NOMO-1 treated with DMSO at 0.1 percent for 48 hours (cell line): ENCODE measurements at regions not wholly inside any gene's neighbourhood (a gene's known extent, or its start where the extent isn't known, plus 50 kb on each side); places are given as distances from the start of the nearest gene placed in this dataset.
"Not testable (repeated sequence)": the region's sequence is repeated elsewhere in the genome, so short reads cannot be mapped to it uniquely, and the experiment has no call there.

ENCODE experiments used
- DNase-seq: peaks from one replicate; lab custom pipeline; 2025; ENCODE audit not compliant: unreplicated experiment; lab: John Stamatoyannopoulos, UW

DNA sequence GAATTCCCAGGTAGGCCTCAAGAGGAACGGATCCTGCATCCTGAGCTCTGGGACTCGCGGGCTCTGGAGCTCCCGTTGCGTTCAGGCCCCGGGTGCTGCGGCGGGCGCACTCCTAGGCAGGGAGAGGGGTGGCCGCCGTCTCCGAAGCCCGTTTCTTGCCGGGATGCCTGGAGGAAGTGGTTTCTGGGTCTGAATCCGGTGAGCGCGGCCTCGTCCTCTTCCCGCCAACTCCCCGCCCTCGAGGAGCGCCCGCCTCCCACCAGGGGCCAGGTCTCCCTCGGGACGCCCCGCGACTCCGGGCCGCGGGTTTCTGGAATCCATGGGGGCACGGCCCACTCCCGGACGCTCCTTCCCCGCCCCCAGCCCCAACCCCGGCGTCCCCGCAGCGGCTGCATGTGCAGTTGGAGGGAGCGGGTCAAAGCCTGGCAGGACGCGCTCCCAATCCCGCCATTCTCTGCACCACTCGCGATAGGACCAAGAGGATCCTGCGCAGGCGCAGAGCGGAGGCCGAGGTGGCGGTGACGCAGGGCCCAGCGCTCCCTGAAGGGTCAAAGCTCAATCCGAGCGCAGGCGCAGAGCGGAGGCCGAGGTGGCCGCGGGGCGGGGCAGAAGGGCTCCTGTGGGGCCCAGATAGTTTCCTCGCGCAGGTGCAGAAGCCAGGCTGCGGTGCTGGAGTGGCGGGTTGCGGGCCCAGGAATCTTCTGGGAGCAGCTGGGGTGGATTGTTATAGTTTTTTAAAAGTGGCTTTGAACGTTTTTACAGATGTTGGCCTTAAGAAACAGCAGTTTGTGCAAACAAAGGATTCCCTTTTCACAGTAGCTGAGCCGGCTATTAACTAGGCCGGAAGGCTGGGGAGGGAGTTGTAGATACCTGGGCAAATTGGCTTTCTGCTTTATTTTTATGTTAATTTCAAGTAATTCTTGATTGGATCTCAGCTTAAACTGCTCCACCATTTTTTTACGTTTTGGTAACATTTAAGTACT is 796.4 kb downstream of the AACS start:
- no peak for DNase-seq

DNA sequence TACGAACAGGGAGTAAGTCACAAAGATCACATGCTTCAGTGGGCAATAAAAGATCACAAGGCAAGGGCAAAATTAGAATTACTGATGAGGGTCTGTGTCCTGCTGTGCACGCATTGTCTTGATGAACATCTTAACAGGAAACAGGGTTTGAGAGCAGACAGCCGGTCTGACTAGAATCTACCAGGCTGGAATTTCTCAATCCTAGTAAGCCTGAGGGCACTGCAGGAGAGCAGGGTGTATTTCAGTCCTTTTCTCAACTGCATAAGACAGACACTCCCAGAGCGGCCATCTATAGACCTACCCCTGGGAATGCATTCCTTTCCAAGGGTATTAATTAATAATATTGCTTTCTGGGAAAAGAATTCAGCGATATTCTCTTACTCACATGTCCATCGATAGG is 800.0 kb downstream of the AACS start:
- DNase-seq, result not testable (repeated sequence)

GRCh38 chr12:125871811-125872594 is 806.8 kb downstream of the AACS start:
- DNase-seq, result no peak

DNA sequence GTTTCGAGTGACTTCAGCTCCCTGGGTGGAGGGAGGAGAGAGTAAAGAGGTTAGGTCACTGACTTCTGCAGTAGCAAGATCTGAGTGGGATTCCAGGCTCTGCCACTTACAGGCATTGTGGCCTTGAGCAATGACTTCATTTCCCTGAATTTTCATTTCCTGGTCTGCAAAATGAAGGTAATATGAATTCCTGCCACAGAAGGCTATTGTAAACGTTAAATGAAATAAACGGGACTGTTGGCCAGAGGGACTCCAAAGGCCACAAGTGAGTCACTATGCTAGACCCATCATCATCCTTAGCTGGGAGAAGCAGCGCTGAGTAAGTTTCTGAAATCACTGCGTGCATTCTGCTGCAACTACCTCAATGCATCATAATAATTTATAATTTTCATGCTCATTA is 807.8 kb downstream of the AACS start:
- DNase-seq, result no peak

GRCh38 chr12:125878483-125878882 is 813.2 kb downstream of the AACS start:
- DNase-seq, result no peak

DNA sequence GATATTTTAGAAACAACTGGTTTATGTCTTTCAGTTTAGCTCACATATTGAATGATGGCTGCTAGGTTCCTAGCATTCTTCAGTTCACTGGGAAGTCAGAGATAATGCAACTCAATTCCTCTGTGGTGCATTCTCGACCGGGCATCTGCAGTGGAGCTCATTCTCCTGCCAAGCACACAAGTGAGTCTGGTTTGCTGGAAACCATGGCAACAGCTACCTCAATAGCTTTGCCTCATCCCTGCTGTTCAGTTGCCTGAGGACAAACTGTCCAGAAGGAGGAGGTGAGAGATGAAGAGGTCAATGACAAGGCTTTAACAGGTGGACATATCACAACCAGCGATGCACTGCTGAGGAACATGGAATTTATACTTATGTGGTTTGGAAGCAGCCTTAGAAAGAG is 816.9 kb downstream of the AACS start:
- DNase-seq, result no peak

- DNase-seq, result no peak
Measured at GRCh38 chr12:125888921-125889320, 823.7 kb downstream of the AACS start.

DNA sequence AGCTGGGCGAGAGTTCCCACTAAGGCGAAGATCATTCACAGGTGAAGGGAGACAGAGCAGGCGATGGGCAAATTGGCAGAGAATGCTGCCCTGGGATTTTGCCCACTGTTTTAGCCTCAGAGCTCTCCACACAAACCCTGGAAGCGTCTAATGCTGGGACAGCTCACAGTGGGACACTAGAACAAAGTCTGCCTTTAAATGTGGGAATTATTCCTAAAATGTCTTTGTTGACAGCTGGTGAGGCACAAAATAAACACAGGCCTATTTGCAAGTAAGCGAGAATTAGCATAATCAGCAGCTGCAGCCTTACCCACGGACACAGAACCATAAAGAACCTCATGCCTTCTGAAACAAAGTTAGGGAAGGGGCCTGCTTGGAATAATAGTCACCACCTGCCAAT is 824.5 kb downstream of the AACS start:
- no peak for DNase-seq

GRCh38 chr12:125890366-125890905 is 825.2 kb downstream of the AACS start:
- DNase-seq, result no peak

DNA sequence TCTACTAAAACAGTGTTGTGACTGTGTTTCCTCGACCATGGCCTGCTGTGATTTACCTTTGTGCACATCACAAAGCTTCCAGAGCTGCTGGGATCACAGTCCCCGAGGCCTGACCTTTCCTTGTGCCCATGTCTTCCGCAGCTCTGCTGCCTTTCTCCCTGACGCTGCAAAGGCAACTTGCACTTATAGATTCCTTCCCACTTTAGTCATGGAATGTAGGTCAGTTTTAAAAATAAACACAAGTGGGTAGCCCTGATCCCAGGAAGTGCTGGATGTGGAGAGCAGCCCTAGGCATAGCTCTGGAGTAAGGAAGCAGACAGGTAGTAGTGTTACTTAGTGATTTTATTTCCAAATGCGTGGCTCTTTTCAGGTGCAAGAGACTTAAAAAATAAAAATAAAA is 825.7 kb downstream of the AACS start:
- no peak for DNase-seq

DNA sequence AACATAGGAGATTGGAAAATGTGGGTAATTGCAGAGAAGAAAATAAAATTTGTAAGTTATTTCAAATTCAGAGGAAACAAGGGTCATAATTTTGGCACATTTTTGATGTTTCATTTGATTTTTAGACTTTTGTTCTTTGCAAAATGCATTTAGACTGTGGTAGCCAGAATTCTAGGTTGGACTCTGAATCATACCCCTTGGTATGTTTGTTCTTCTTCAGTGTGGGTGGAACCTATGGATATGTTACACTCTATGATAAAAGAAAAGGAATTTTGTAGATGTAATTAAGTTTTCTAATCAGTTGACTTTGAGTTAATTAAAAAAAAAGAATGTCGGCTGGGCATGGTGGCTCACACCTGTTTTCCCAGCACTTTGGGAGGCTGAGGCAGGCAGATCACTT is 827.0 kb downstream of the AACS start:
- no peak for DNase-seq

- DNase-seq, result no peak
Measured at GRCh38 chr12:125902991-125903390, 837.8 kb downstream of the AACS start.

DNA sequence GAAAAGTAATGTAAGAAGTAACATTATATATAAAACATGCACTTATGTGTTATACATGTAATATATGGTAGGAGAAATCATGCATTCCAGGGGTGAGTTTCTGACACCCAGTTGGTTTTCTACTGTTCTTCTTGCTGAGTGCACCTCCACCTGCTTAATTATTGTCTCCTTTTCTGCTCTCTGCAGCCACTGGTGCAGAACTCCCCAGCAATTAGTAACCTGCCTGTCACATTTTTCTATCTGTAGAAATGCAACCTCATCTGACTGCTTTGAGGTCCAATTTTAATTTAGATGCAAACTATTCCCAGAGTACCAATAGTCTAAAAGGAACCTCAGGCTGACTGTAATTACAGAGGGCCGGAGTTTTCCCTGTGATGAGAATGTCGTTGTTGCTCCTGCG is 842.1 kb downstream of the AACS start:
- DNase-seq, result no peak

DNA sequence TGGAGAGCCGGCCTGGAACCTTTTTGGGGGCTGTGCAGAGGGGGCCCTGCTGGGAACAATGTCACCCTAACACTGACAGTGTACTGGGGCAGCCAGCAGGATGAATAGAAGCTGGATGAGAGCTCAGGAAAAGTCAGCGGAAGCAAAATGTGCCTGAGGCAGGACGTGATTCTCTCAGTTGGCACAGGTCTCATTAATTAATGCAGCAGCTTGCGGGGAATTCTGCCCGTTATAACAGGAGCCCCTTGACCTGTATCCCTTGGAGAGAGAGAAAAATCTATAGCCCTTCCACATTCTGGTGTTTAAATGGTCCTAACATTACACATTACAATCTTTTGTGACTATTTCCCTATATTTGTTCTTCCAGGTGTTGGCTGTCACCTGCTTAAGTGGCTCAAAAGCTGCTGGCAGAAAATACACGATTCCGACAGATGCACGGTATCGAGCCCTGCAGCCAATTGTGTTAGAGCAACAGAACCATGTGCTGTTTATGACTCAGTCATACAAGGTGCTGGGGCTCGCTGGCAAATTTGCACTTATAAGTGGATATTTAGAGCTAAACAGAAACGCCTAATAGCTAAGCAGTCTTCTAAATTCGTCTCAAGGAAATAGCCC is 854.7 kb downstream of the AACS start:
- DNase-seq, result no peak

GRCh38 chr12:125922330-125922729 is 857.1 kb downstream of the AACS start:
- DNase-seq, result no peak

GRCh38 chr12:125936502-125936901 is 871.3 kb downstream of the AACS start:
- DNase-seq, result no peak

DNA sequence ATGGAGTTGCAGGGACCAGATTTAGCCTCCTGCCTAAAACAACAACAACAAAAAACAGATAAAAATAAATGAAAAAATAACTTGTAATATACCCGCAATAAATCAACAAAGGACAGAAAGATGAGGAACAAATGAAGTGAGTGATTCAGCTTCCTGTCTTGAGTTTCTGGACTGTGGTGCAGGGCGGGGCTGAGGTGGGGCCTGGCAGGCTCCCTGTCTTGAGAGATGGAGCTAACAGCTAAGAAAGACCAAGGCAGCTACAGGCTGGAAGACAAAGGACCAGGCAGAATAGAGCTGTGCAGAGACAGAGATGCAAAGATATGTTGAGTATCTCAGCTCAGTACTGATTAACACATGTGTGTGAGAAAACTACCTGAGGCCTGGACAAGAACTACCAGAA is 879.2 kb downstream of the AACS start:
- no peak for DNase-seq

- no peak for DNase-seq
Measured at GRCh38 chr12:125949471-125949870, 884.2 kb downstream of the AACS start.

GRCh38 chr12:125954362-125954761 is 889.1 kb downstream of the AACS start:
- DNase-seq, result no peak

DNA sequence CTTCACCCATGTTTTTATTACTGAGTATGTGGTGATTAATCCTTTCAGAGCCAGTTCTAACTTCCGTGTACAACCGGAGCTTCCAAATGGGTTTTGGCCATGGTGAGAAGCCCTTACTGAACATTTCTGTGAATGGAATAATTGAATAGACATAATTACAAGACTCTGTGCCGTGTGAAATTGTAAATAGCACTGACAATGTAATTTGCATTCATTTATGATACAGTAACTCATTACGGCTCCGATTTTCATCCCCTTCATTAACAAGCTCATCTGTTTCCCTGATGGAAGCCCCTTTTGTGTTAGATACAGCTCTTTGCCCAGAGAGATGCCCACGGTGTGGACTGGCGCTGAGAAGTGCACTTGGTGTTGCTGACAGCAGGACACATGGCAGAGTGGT is 891.0 kb downstream of the AACS start:
- DNase-seq, result no peak

DNA sequence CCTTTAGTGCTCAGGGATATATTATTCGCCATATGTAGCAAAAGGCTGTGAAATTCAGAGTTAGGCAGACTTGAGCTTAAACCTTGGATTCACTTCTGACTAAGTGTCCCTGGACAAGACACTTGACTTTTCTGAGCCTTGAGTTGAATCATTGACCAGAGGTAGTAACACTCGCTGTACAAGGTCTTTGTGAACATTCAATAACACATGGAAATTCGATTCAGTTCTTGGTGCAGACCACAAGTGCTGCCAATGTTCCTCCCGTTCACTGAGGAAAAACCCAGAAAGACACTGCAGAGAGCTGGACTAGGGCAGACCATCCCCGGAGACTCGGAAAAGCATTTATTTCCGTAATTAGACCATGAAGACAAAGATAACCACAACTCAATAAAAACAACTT is 901.4 kb downstream of the AACS start:
- no peak for DNase-seq
